ENCODE measurements at regions not wholly inside any gene's neighbourhood (a gene's known extent, or its start where the extent isn't known, plus 50 kb on each side); places are given as distances from the start of the nearest gene placed in this dataset.
"Not testable (repeated sequence)": the region's sequence is repeated elsewhere in the genome, so short reads cannot be mapped to it uniquely, and the experiment has no call there.

DNA sequence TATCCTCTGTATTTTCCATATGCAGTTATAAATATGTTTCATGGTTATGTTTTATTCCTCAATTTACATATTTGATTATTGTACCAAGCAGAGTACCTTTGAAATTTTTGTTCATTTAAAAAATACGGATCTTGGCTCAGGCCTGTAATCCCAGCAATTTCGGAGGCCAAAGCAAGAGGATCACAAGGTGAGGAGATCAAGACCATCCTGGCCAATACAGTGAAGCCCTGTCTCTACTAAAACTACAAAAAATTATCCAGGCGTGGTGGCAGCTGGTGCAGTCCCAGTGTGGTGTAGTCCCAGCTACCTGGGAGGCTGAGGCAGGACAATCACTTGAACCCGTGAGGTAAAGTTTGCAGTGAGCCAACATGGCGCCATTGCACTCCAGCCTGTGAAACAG is 251.2 kb upstream of the TPTE start:
- peak in 1 of 3 donors; percentile 39 for DNase-seq

DNA sequence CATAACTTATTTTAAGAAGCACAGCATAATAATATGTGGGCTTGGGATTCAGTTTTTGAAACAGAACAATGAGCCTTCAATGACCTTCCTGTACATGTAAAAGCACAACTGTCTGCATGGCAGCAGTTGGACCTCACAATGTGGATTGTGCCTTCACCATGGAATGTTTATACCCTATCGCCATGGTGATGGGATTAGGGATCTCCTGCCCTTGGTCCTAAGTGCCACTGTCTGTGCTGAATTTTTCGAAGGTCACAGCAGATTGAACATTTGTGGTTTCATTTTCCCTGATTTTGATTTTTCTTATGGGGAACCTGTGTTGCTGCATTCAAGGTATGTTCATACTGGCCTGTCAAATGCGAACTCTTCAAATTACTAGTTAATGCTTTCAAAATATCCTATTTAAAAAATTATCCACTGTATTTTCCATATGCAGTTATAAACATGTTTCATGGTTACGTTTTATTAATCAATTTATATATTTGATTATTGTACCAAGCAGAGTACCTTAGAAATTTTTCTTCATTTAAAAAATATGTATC is 249.6 kb upstream of the TPTE start:
- peak in 1 of 3 donors; percentile 1 for DNase-seq

DNA sequence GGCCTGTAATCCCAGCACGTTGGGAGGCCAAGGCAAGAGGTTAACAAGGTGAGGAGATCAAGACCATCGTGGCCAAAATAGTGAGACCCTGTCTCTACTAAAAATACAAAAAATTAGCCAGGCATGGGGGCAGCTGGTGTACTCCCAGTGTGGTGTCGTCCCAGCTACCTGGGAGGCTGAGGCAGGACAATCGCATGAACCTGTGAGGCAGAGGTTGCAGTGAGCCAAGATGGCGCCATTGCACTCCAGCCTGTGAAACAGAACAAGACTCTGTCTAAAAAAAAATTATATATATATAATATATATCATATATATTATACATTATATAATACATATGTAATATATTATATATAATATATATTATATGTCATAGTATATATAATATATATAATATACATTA is 249.2 kb upstream of the TPTE start:
- DNase-seq = peak in 1 of 3 donors; percentile 21

DNA sequence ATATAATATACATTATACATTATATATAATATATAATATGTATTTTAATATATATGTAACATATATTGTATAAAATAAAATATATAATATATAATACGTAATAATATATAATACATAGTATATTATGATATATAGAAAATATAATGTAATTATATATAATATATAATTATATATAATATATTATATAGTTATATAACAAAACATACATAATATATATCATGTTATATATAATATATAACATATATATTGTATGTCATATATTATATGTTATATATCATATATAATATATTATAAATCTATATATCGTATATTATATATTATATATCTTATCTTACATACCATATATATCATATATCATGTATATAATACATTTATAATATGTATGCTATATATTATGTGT is 248.2 kb upstream of the TPTE start:
- no peak for DNase-seq

DNA sequence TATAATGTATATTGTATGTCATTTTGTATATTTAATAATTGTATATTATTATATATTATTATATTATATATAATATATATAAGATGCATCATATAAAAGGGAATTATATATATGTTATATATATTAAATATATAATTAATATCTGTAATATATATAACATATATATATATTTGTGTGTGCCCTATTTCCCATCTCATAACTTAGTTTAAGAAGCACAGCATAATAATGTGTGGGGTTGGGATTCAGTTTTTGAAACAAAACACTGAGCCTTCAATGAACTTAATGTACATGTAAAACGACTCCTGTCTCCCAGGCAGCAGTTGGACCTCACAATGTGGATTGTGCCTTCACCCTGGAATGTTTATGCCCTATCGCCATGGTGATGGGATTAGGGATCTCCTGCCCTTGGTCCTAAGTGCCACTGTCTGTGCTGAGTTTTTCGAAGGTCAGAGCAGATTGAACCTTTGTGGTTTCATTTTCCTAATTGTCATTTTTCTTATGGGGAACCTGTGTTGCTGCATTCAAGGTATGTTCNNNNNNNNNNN is 247.5 kb upstream of the TPTE start:
- not testable (repeated sequence) for DNase-seq
